Calu3 (cell line): ENCODE measurements at regions not wholly inside any gene's neighbourhood (a gene's known extent, or its start where the extent isn't known, plus 50 kb on each side); places are given as distances from the start of the nearest gene placed in this dataset.
A peak's percentile ranks its signal among the peaks of the same experiment; 100 is the strongest.

ENCODE experiments used
- BruUV-seq: library from RNA; stranded (reverse); fragments of 400-500 nt; replicated peaks from 2 replicates; lab custom pipeline; 2021; lab: Mats Ljungman, UMichigan
- CTCF ChIA-PET: fragments of 300-600 bp; sonication (Branson Sonifier 250); formaldehyde crosslinking; loops from one replicate; lab custom pipeline; 2022; ENCODE audit warnings: antibody characterized with exemption; lab: Charles Lee
- DNase-seq: peaks from one replicate; pipeline ENCODE4 v3.0.0; 2022
- H3K27ac Mint-ChIP-seq: one replicate; pipeline ENCODE4 v1.8.0; 2022; ENCODE audit warnings: mixed read lengths; ENCODE audit not compliant: unreplicated experiment
- H3K27me3 Mint-ChIP-seq: one replicate; pipeline ENCODE4 v1.8.0; 2022; ENCODE audit warnings: mixed read lengths; ENCODE audit not compliant: unreplicated experiment
- H3K36me3 Mint-ChIP-seq: one replicate; pipeline ENCODE4 v1.8.0; 2022; ENCODE audit warnings: mild to moderate bottlenecking, moderate library complexity, mixed read lengths; ENCODE audit not compliant: insufficient read depth, unreplicated experiment
- H3K4me1 Mint-ChIP-seq: one replicate; pipeline ENCODE4 v1.8.0; 2022; ENCODE audit warnings: mild to moderate bottlenecking, low read depth, mixed read lengths; ENCODE audit not compliant: unreplicated experiment
- H3K4me3 Mint-ChIP-seq: one replicate; pipeline ENCODE4 v1.8.0; 2022; ENCODE audit warnings: mild to moderate bottlenecking, low read depth, moderate library complexity, mixed read lengths; ENCODE audit not compliant: unreplicated experiment
- H3K9me3 Mint-ChIP-seq: one replicate; pipeline ENCODE4 v1.8.0; 2022; ENCODE audit warnings: low read depth, mixed read lengths; ENCODE audit not compliant: unreplicated experiment
- CTCF ChIP-seq: fragments of 200-600 bp; IDR thresholded peaks from one replicate; pipeline ENCODE4 v1.8.0; 2022; ENCODE audit warnings: antibody characterized with exemption; ENCODE audit not compliant: unreplicated experiment
- intact Hi-C: fragments of 100-400 bp; cut with micrococcal nuclease; formaldehyde crosslinking; loops from one replicate; pipeline ENCODE4 v1.10.0; 2022; ENCODE audit not compliant: unreplicated experiment

- Mint-ChIP-seq H3K36me3 (no peaks in the 10 kb centered on the region), H3K4me1 (peaks cover 12% of the 10 kb centered on the region), H3K9me3 (peaks cover 7% of the 10 kb centered on the region), H3K27ac (no peak overlapping the region), H3K4me3 (no peak overlapping the region), H3K27me3 (no peaks in the 10 kb centered on the region)
- TF ChIP-seq CTCF, result no peak
- no TSS peak for BruUV-seq
- no peak for DNase-seq
- intact Hi-C loops, result loop anchor here (10.0 kb wide), 1 partner anchor 203 kb away; no protein-coding TSS in a partner anchor
- CTCF ChIA-PET, result no interaction called here
Observed at GRCh38 chr14:101057394-101057793, 153.9 kb upstream of the RTL1 start.

- no peak overlapping the region for H3K4me3 Mint-ChIP-seq
- TF ChIP-seq CTCF, result no peak
- H3K27ac Mint-ChIP-seq, result peak overlapping the region; percentile 66
- intact Hi-C loops, result loop anchor here (10.0 kb wide), 1 partner anchor 204 kb away; no protein-coding TSS in a partner anchor
- no peaks in the 10 kb centered on the region for H3K27me3 Mint-ChIP-seq
- peaks cover 12% of the 10 kb centered on the region for H3K4me1 Mint-ChIP-seq
- H3K9me3 Mint-ChIP-seq, result peaks cover 2% of the 10 kb centered on the region
- CTCF ChIA-PET, result interaction anchor here (0.7 kb wide), 1 partner anchor 31 kb away, joined by 3 read pairs; no protein-coding TSS in a partner anchor
- no peak for DNase-seq
- no peaks in the 10 kb centered on the region for H3K36me3 Mint-ChIP-seq
- no TSS peak for BruUV-seq
Observed at GRCh38 chr14:101058571-101058970, 155.0 kb upstream of the RTL1 start.

- H3K4me1 Mint-ChIP-seq, result peaks cover 12% of the 10 kb centered on the region
- no peak for DNase-seq
- H3K36me3 Mint-ChIP-seq, result no peaks in the 10 kb centered on the region
- no peak for TF ChIP-seq CTCF
- intact Hi-C loops, result no loop called here
- H3K27me3 Mint-ChIP-seq, result no peaks in the 10 kb centered on the region
- no TSS peak for BruUV-seq
- H3K27ac Mint-ChIP-seq, result no peak overlapping the region
- H3K9me3 Mint-ChIP-seq, result peaks cover 2% of the 10 kb centered on the region
- no peak overlapping the region for H3K4me3 Mint-ChIP-seq
- CTCF ChIA-PET, result no interaction called here
Observed at GRCh38 chr14:101060171-101060601, 156.7 kb upstream of the RTL1 start.

- Mint-ChIP-seq H3K36me3 (no peaks in the 10 kb centered on the region), H3K4me3 (no peak overlapping the region), H3K27ac (no peak overlapping the region), H3K9me3 (peaks cover 2% of the 10 kb centered on the region), H3K27me3 (no peaks in the 10 kb centered on the region), H3K4me1 (peaks cover 12% of the 10 kb centered on the region)
- no TSS peak for BruUV-seq
- DNase-seq, result no peak
- CTCF ChIA-PET, result no interaction called here
- no peak for TF ChIP-seq CTCF
- intact Hi-C loops, result no loop called here
Observed at GRCh38 chr14:101061411-101062064, 158.0 kb upstream of the RTL1 start.
